Activated B cell treated with CpG ODN at 0.5 μM for 24 hours (primary cell): ENCODE measurements at regions not wholly inside any gene's neighbourhood (a gene's known extent, or its start where the extent isn't known, plus 50 kb on each side); places are given as distances from the start of the nearest gene placed in this dataset.

ENCODE experiments used
- ATAC-seq: fragments of 200-7000 bp; cut with Tn5 transposase; one replicate; pipeline ENCODE4 v1.10.0; 2021; ENCODE audit warnings: low read depth, mild to moderate bottlenecking, moderate library complexity
- CTCF ChIA-PET: fragments of 350-600 bp; sonication (Branson Sonifier 250); formaldehyde crosslinking; loops from one replicate; lab custom pipeline; 2021; ENCODE audit warnings: antibody characterized with exemption; lab: Charles Lee
- POLR2A ChIA-PET: fragments of 350-600 bp; sonication (Branson Sonifier 250); formaldehyde crosslinking; loops from one replicate; lab custom pipeline; 2021; ENCODE audit warnings: antibody characterized with exemption; lab: Charles Lee
- DNase-seq: peaks from one replicate; pipeline ENCODE4 v3.0.0; 2022
- H3K27ac Mint-ChIP-seq: one replicate; pipeline ENCODE4 v1.8.0; 2020; ENCODE audit warnings: mixed read lengths
- H3K27me3 Mint-ChIP-seq: one replicate; pipeline ENCODE4 v1.8.0; 2021; ENCODE audit warnings: mixed read lengths
- H3K36me3 Mint-ChIP-seq: one replicate; pipeline ENCODE4 v1.8.0; 2021; ENCODE audit warnings: low read depth, mixed read lengths
- H3K4me1 Mint-ChIP-seq: one replicate; pipeline ENCODE4 v1.8.0; 2021; ENCODE audit warnings: mixed read lengths
- H3K4me3 Mint-ChIP-seq: one replicate; pipeline ENCODE4 v1.8.0; 2020; ENCODE audit warnings: mild to moderate bottlenecking, mixed read lengths
- H3K9me3 Mint-ChIP-seq: one replicate; pipeline ENCODE4 v1.8.0; 2020; ENCODE audit warnings: mixed read lengths
- CTCF ChIP-seq: fragments of 200-600 bp; IDR thresholded peaks from one replicate; pipeline ENCODE4 v1.8.0; 2022; ENCODE audit warnings: antibody characterized with exemption, mild to moderate bottlenecking
- intact Hi-C: fragments of 100-400 bp; cut with micrococcal nuclease; formaldehyde crosslinking; loops from one replicate; pipeline ENCODE4 v1.15.1; 2024

- Mint-ChIP-seq H3K9me3 (no peaks in the 10 kb centered on the region), H3K4me3 (no peak overlapping the region), H3K36me3 (no peaks in the 10 kb centered on the region), H3K4me1 (no peaks in the 10 kb centered on the region), H3K27ac (no peak overlapping the region), H3K27me3 (no peaks in the 10 kb centered on the region)
- ChIA-PET CTCF (no interaction called here), POLR2A (no interaction called here)
- intact Hi-C loops: no loop called here
- ATAC-seq (no peak), DNase-seq (no peak)
- TF ChIP-seq CTCF: no peak
These were observed 311.6 kb upstream of the RASGRP1 start for GRCh38 chr15:38876211-38876610.

- Mint-ChIP-seq H3K27ac (no peak overlapping the region), H3K27me3 (no peaks in the 10 kb centered on the region), H3K36me3 (no peaks in the 10 kb centered on the region), H3K9me3 (no peaks in the 10 kb centered on the region), H3K4me1 (no peaks in the 10 kb centered on the region), H3K4me3 (no peak overlapping the region)
- no peak for TF ChIP-seq CTCF
- ATAC-seq: no peak
- ChIA-PET POLR2A (interaction anchor here (0.7 kb wide), 1 partner anchor 128 kb away, joined by 6 read pairs; no protein-coding TSS in a partner anchor), CTCF (no interaction called here)
- DNase-seq: no peak
- intact Hi-C loops: no loop called here
These were observed 312.0 kb upstream of the RASGRP1 start for GRCh38 chr15:38876621-38877020.

GRCh38 chr15:38877471-38877870 lies 312.9 kb upstream of the RASGRP1 start:
- POLR2A ChIA-PET: no interaction called here
- Mint-ChIP-seq H3K4me1 (no peaks in the 10 kb centered on the region), H3K27me3 (no peaks in the 10 kb centered on the region), H3K36me3 (no peaks in the 10 kb centered on the region), H3K9me3 (no peaks in the 10 kb centered on the region), H3K27ac (no peak overlapping the region), H3K4me3 (no peak overlapping the region)
- TF ChIP-seq CTCF: no peak
- DNase-seq (no peak), ATAC-seq (no peak)
- CTCF ChIA-PET: no interaction called here
- intact Hi-C loops: no loop called here

- H3K4me3 Mint-ChIP-seq: no peak overlapping the region
These were observed 313.4 kb upstream of the RASGRP1 start for GRCh38 chr15:38878026-38878425.

GRCh38 chr15:38878926-38879325 lies 314.3 kb upstream of the RASGRP1 start:
- ChIA-PET CTCF (interaction anchor here (0.6 kb wide), 1 partner anchor 616 kb away, joined by 3 read pairs; no protein-coding TSS in a partner anchor), POLR2A (no interaction called here)
- no peak for TF ChIP-seq CTCF
- Mint-ChIP-seq H3K9me3 (no peaks in the 10 kb centered on the region), H3K36me3 (no peaks in the 10 kb centered on the region), H3K4me3 (no peak overlapping the region), H3K27me3 (no peaks in the 10 kb centered on the region), H3K27ac (no peak overlapping the region), H3K4me1 (no peaks in the 10 kb centered on the region)
- DNase-seq (no peak), ATAC-seq (no peak)
- intact Hi-C loops: no loop called here

More at GRCh38 chr15:38878026-38878425, 313.4 kb upstream of the RASGRP1 start:
- H3K4me1 Mint-ChIP-seq: no peaks in the 10 kb centered on the region
- DNase-seq (no peak), ATAC-seq (no peak)
- no peak for TF ChIP-seq CTCF
- no peaks in the 10 kb centered on the region for H3K9me3 Mint-ChIP-seq
- CTCF ChIA-PET: no interaction called here
- POLR2A ChIA-PET: no interaction called here
- H3K36me3 Mint-ChIP-seq: no peaks in the 10 kb centered on the region
- no peaks in the 10 kb centered on the region for H3K27me3 Mint-ChIP-seq
- H3K27ac Mint-ChIP-seq: no peak overlapping the region
- intact Hi-C loops: no loop called here
